SU-DHL-6 (cell line): ENCODE measurements at regions not wholly inside any gene's neighbourhood (a gene's known extent, or its start where the extent isn't known, plus 50 kb on each side); places are given as distances from the start of the nearest gene placed in this dataset.

Experiments
- H2AFZ ChIP-seq: fragments of 200-600 bp; sonication (generic); 2 replicates; pipeline ENCODE4 v1.6.1; 2014; ENCODE audit warnings: low read depth, mild to moderate bottlenecking, moderate library complexity, mixed read lengths, antibody characterized with exemption, low read length; ENCODE audit not compliant: severe bottlenecking
- H3F3A ChIP-seq: fragments of 200-600 bp; shearing (Covaris generic); 2 replicates; pipeline ENCODE4 v1.6.0; 2016; ENCODE audit warnings: antibody characterized with exemption, mild to moderate bottlenecking; ENCODE audit not compliant: insufficient read depth
- H3K27ac ChIP-seq: fragments of 200-600 bp; sonication (generic); 2 replicates; pipeline ENCODE4 v1.5.1; 2016; ENCODE audit warnings: low read depth, mild to moderate bottlenecking, low read length, moderate library complexity, mixed read lengths
- H3K27me3 ChIP-seq: fragments of 200-600 bp; sonication (generic), shearing (Covaris generic); 2 replicates; pipeline ENCODE4 v1.6.0; 2014; ENCODE audit warnings: mild to moderate bottlenecking, low read length
- H3K36me3 ChIP-seq: fragments of 200-600 bp; sonication (generic); 2 replicates; pipeline ENCODE4 v1.6.1; 2014; ENCODE audit warnings: mild to moderate bottlenecking, low read length, mixed read lengths
- H3K4me2 ChIP-seq: fragments of 300-600, 200-600 bp; shearing (Covaris generic), sonication (generic); 2 replicates; pipeline ENCODE4 v1.6.0; 2014; ENCODE audit warnings: low read length, low read depth, mild to moderate bottlenecking; ENCODE audit not compliant: poor library complexity, severe bottlenecking
- H3K4me3 ChIP-seq: fragments of 200-600 bp; sonication (generic); 2 replicates; pipeline ENCODE4 v1.5.1; 2014; ENCODE audit warnings: antibody characterized with exemption, low read length, mild to moderate bottlenecking, mixed read lengths; ENCODE audit not compliant: insufficient read depth, poor library complexity, severe bottlenecking
- H3K79me2 ChIP-seq: fragments of 200-600 bp; sonication (generic); 2 replicates; pipeline ENCODE4 v1.6.1; 2014; ENCODE audit warnings: mild to moderate bottlenecking, low read length, moderate library complexity; ENCODE audit not compliant: insufficient read depth
- H3K9ac ChIP-seq: fragments of 200-600 bp; sonication (generic); 2 replicates; pipeline ENCODE4 v1.7.0; 2014; ENCODE audit warnings: mild to moderate bottlenecking, low read length
- H3K9me2 ChIP-seq: fragments of 200-600 bp; sonication (generic); replicated peaks from 2 replicates; pipeline ENCODE4 v1.6.1; 2014; ENCODE audit warnings: low read length; ENCODE audit not compliant: insufficient read depth
- H3K9me3 ChIP-seq: fragments of 200-600 bp; sonication (generic); 2 replicates; pipeline ENCODE4 v1.6.1; 2014; ENCODE audit warnings: low read length, mixed read lengths; ENCODE audit not compliant: insufficient read depth
- H4K20me1 ChIP-seq: fragments of 200-600 bp; sonication (generic); 2 replicates; pipeline ENCODE4 v1.6.1; 2014; ENCODE audit warnings: low read depth, mild to moderate bottlenecking, antibody characterized with exemption, low read length, moderate library complexity, mixed read lengths
- CTCF ChIP-seq: fragments of 200-600 bp; sonication (generic); IDR thresholded peaks from one replicate; pipeline ENCODE4 v1.5.1; 2017; ENCODE audit warnings: antibody characterized with exemption, mild to moderate bottlenecking, low read length, moderate library complexity; ENCODE audit not compliant: insufficient read depth, poor library complexity, severe bottlenecking
- EZH2phosphoT487 ChIP-seq: fragments of 200-600 bp; sonication (generic), shearing (Covaris generic); conservative IDR thresholded peaks from 2 replicates; pipeline ENCODE4 v1.6.1; 2018; ENCODE audit warnings: mild to moderate bottlenecking, antibody characterized with exemption, low read length, moderate library complexity, mixed read lengths

DNA sequence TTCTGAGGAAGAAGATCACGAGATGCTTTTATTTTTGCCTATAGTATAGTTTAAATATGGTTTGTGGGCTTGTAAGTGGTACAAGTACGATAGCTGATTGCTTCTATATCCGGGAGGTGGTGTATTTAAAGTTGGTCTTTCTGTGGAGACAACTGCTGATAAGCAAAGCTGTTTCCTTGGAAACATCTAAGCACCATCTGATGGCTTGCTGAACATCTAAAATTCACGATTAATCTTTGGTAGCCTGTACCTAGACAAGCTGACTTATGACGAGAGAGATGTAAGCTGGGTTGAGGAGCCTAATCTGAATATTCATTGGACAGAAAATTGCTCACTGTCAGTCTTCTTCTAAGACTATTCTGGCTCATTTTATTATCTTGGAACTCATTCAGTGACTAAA lies 74.6 kb upstream of the NWD2 start:
- TF ChIP-seq CTCF (no peak), EZH2phosphoT487 (no peak)
- no peak overlapping the region for H3K27ac ChIP-seq

GRCh38 chr4:37188100-37188499 lies 56.4 kb upstream of the NWD2 start:
- no peaks in the 10 kb centered on the region for H3K27me3 ChIP-seq
- no peak overlapping the region for H3K4me2 ChIP-seq
- no peaks in the 10 kb centered on the region for H3K9me3 ChIP-seq
- H4K20me1 ChIP-seq = no peaks in the 10 kb centered on the region
- H3K9ac ChIP-seq = no peak overlapping the region
- TF ChIP-seq EZH2phosphoT487 = no peak
- peak; percentile 18 for TF ChIP-seq CTCF
- no peaks in the 10 kb centered on the region for H3K79me2 ChIP-seq
- no peak overlapping the region for H3K27ac ChIP-seq
- no peaks in the 10 kb centered on the region for H3K36me3 ChIP-seq
- H2AFZ ChIP-seq = no peak overlapping the region
- no peaks in the 10 kb centered on the region for H3F3A ChIP-seq
- H3K4me3 ChIP-seq = no peak overlapping the region
- H3K9me2 ChIP-seq = no peaks in the 10 kb centered on the region; the same call in 1 of the 2 replicates

More for the DNA sequence above, 74.6 kb upstream of the NWD2 start:
- no peaks in the 10 kb centered on the region for H3F3A ChIP-seq
- H3K9me3 ChIP-seq = no peaks in the 10 kb centered on the region
- H4K20me1 ChIP-seq = no peaks in the 10 kb centered on the region
- H3K9ac ChIP-seq = no peak overlapping the region
- H2AFZ ChIP-seq = no peak overlapping the region
- no peak overlapping the region for H3K4me3 ChIP-seq
- H3K9me2 ChIP-seq = no peaks in the 10 kb centered on the region
- H3K79me2 ChIP-seq = no peaks in the 10 kb centered on the region
- no peaks in the 10 kb centered on the region for H3K27me3 ChIP-seq
- no peak overlapping the region for H3K4me2 ChIP-seq
- no peaks in the 10 kb centered on the region for H3K36me3 ChIP-seq
